ENCODE measurements at regions not wholly inside any gene's neighbourhood (a gene's known extent, or its start where the extent isn't known, plus 50 kb on each side); places are given as distances from the start of the nearest gene placed in this dataset.

DNA sequence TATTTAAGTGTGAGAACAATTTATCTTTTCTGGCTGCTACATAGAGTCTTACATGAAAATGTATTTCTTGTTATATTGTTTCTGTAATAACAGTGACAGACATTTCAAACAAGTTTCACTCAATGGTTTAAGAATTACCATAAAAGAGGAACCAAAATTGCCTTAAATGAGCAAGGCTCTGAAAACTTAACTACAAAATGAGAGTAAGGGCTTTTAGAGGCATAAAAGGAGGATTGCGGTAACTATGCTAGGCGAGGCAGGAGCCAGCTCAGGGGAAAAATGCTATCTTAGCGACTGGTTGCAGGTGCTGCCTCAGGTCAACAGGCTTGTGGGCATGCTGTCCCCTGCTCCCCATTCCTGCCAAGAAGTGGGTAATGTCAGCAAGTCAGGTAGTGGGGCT, 81.7 kb upstream of the MSI2 start:
- peak in 1 of 2 donors; percentile 4 for DNase-seq

DNA sequence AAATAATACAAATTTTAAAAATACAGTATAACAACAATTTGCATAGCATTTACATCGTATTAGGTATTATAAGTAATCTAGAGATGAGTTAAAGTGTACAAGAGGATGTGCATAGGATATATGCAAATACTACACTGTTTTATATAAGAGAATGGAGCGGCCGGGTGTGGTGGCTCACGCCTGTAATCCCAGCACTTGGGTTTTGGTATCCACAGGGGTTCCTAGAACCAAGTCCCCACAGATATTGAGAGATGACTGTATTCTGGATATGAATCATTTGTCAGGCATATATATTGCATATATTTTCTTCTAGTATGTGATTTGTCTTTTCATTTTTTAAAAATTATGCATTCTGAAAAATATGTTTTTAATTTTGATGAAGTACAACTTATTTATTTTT, 77.5 kb upstream of the MSI2 start:
- no peak for DNase-seq

GRCh38 chr17:57182621-57183020, 73.7 kb upstream of the MSI2 start:
- no peak for DNase-seq

DNA sequence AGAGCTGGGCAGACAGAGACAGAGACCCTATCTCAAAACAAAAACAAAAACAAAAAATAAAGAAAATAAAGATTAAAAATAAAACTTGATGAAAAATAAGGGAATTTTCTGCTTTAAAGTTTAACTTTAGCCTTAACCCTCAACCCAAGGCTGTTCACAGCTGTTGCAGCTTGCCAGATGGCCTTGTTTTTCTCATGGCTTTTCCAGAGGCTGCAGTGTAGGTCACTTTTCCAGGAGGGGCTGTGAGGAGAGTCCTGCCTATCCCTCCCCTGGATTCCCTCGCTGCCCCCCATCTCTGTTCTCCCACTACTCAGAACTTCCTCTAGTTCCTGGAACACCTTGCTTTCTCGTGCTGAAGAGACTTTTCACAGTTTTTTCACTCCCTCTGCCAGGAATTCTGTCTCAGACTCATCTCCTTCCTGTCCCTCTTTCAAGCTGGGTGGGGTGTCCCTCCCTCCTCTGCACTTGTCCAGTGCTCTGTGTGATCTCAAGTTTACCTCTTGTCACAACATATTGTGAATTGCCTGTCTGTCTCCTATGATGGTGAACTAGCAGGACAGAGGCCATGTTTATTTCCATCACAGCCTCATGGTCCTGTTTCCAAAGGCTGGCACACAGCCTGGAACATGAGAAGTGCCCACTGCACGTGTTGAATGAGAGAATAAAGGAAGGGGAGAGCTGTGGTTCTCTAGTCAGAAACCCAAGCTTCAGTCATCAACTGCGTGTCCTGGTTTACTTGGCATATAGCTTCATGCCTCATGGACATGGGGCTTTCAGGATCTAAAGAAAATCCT, 69.9 kb upstream of the MSI2 start:
- DNase-seq = no peak

DNA sequence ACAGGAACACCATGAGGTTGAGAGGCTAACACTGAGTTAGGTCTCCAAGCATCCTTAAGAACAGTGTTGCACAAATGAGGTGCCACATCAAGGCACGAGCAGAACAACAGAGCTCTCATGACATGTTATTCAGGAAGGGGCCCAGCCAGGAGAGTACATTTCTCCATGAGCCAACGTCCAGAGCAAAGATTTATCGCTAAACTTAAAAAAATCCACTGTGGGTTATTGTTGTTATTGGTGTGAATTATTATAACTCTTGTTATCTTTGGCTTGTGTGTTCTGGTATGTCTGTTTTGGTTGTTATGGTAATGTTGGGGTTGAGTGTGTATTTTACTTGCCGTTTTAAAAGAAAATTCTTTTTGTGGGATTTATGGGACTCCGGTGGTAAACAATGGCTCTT, 68.9 kb upstream of the MSI2 start:
- no peak for DNase-seq

GRCh38 chr17:57195785-57196460, 60.4 kb upstream of the MSI2 start:
- DNase-seq = peak; percentile 30 to 62

DNA sequence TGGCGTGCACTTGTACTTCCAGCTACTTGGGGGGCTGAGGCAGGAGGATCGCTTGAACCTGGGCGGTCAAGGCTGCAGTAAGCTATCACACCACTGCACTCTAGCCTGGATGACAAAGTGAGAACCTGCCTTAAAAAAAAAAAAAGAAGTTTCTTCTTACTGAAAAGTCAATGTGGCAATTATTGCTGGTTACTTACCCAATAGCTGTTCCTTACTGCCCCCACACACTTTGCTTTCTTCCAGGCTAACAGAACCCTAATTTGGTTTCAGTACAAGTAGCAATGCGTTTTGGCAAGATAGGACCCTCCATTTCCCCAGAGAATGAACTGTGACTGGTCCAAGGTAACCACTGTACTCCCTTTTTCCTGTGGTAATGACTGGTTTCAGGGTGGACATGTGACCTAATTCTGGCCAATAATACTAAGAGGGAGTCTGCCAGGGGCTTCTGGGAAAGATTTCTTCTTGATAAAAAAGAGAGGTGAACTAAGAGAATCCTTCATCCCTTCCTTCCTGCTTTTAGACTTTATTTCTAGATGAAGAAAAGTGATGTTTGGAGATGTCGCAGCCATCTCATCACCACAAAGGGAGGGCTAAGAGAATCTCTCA, 58.8 kb upstream of the MSI2 start:
- DNase-seq = peak; percentile 23 to 61

DNA sequence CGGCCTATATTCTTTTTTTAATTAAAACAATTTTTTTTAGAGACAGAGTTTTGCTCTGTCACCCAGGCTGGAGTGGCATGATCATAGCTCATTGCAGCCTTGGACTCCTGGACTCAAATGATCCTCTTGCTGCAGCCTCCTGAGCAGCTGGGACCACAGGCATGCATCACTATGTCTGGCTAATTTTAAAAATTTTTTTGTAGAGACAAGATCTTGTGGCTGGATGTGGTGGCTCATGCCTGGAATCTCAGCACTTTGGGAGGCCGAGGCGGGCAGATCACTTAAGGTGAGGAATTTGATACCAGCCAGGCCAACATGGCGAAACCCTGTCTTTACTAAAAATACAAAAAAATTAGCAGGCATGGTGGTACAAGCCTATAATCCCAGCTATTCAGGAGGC, 54.8 kb upstream of the MSI2 start:
- no peak for DNase-seq

- no peak for DNase-seq
Measured at GRCh38 chr17:57203040-57203439, 53.3 kb upstream of the MSI2 start.
